ENCODE measurements at regions not wholly inside any gene's neighbourhood (a gene's known extent, or its start where the extent isn't known, plus 50 kb on each side); places are given as distances from the start of the nearest gene placed in this dataset.

GRCh38 chrX:113275804-113276203 is 435.2 kb upstream of the AMOT start:
- no peak overlapping the region for H3K4me3 Mint-ChIP-seq
- Histone ChIP-seq H3K4me1 (ENCODE audit: control insufficient read depth in 1 of 2, extremely low read depth in 1 of 2, insufficient read depth in 2 of 2, low read length in 2 of 2) (peaks cover 0 to 2% of the 10 kb centered on the region in 2 experiments), H3K27me3 (replicated peaks in 1 of 2; ENCODE audit: control insufficient read depth in 2 of 2, extremely low read depth in 1 of 2, insufficient read depth in 2 of 2, low read length in 1 of 2) (no peaks in the 10 kb centered on the region), H3K27ac (ENCODE audit: low read length) (no peak overlapping the region), H3K4me3 (ENCODE audit: control insufficient read depth in 1 of 2, extremely low read depth in 1 of 2, low read length in 1 of 2) (no peak overlapping the region), H3K9me3 (no peaks in the 10 kb centered on the region), H3K36me3 (ENCODE audit: control insufficient read depth in 2 of 2, extremely low read depth in 1 of 2, insufficient read depth in 1 of 2, low read length in 1 of 2) (no peaks in the 10 kb centered on the region)
- ChIA-PET CTCF (no interaction called here), POLR2A (no interaction called here)
- H3K4me1 Mint-ChIP-seq = no peaks in the 10 kb centered on the region
- ATAC-seq (replicated peaks in 1 of 4) = no peak
- H3K27me3 Mint-ChIP-seq = peaks cover 0 to 8% of the 10 kb centered on the region in 2 donors
- H3K9me3 Mint-ChIP-seq = peaks cover 0 to 4% (median 3%) of the 10 kb centered on the region in 3 donors
- WGBS (ENCODE audit: insufficient coverage) = no CpG with 5 or more reads among the region's 2 CpGs
- H3K36me3 Mint-ChIP-seq = no peaks in the 10 kb centered on the region
- H3K27ac Mint-ChIP-seq = no peak overlapping the region
- DNase-seq = no peak

GRCh38 chrX:113274791-113275190 is 434.2 kb upstream of the AMOT start:
- ChIA-PET POLR2A (no interaction called here), CTCF (no interaction called here)
- H3K4me3 ChIP-seq (ENCODE audit: control insufficient read depth in 1 of 2, extremely low read depth in 1 of 2, low read length in 1 of 2) = no peak overlapping the region
- H3K27me3 Mint-ChIP-seq = peaks cover 0 to 8% of the 10 kb centered on the region in 2 donors
- no peaks in the 10 kb centered on the region for H3K4me1 Mint-ChIP-seq
- H3K27me3 ChIP-seq (replicated peaks in 1 of 2; ENCODE audit: control insufficient read depth in 2 of 2, extremely low read depth in 1 of 2, insufficient read depth in 2 of 2, low read length in 1 of 2) = no peaks in the 10 kb centered on the region
- H3K4me1 ChIP-seq (ENCODE audit: control insufficient read depth in 1 of 2, extremely low read depth in 1 of 2, insufficient read depth in 2 of 2, low read length in 2 of 2) = peaks cover 0 to 2% of the 10 kb centered on the region in 2 experiments
- no peak overlapping the region for H3K4me3 Mint-ChIP-seq
- no peak for ATAC-seq (replicated peaks in 1 of 4)
- H3K27ac Mint-ChIP-seq = no peak overlapping the region
- no peak for DNase-seq
- no peaks in the 10 kb centered on the region for H3K9me3 ChIP-seq
- peaks cover 0 to 4% (median 3%) of the 10 kb centered on the region in 3 donors for H3K9me3 Mint-ChIP-seq
- H3K27ac ChIP-seq (ENCODE audit: low read length) = no peak overlapping the region
- WGBS (ENCODE audit: insufficient coverage) = no CpG with 5 or more reads among the region's 1 CpG
- no peaks in the 10 kb centered on the region for H3K36me3 Mint-ChIP-seq
- no peaks in the 10 kb centered on the region for H3K36me3 ChIP-seq (ENCODE audit: control insufficient read depth in 2 of 2, extremely low read depth in 1 of 2, insufficient read depth in 1 of 2, low read length in 1 of 2)

GRCh38 chrX:113274345-113274744 is 433.7 kb upstream of the AMOT start:
- Mint-ChIP-seq H3K4me3 (no peak overlapping the region), H3K27ac (no peak overlapping the region), H3K4me1 (no peaks in the 10 kb centered on the region), H3K9me3 (peaks cover 0 to 4% (median 3%) of the 10 kb centered on the region in 3 donors), H3K36me3 (no peaks in the 10 kb centered on the region), H3K27me3 (peaks cover 0 to 8% of the 10 kb centered on the region in 2 donors)
- Histone ChIP-seq H3K36me3 (ENCODE audit: control insufficient read depth in 2 of 2, extremely low read depth in 1 of 2, insufficient read depth in 1 of 2, low read length in 1 of 2) (no peaks in the 10 kb centered on the region), H3K27ac (ENCODE audit: low read length) (no peak overlapping the region), H3K27me3 (replicated peaks in 1 of 2; ENCODE audit: control insufficient read depth in 2 of 2, extremely low read depth in 1 of 2, insufficient read depth in 2 of 2, low read length in 1 of 2) (no peaks in the 10 kb centered on the region), H3K9me3 (no peaks in the 10 kb centered on the region), H3K4me3 (ENCODE audit: control insufficient read depth in 1 of 2, extremely low read depth in 1 of 2, low read length in 1 of 2) (no peak overlapping the region), H3K4me1 (ENCODE audit: control insufficient read depth in 1 of 2, extremely low read depth in 1 of 2, insufficient read depth in 2 of 2, low read length in 2 of 2) (peaks cover 0 to 2% of the 10 kb centered on the region in 2 experiments)
- no peak for ATAC-seq (replicated peaks in 1 of 4)
- ChIA-PET CTCF (no interaction called here), POLR2A (no interaction called here)
- no peak for DNase-seq
- WGBS (ENCODE audit: insufficient coverage) = no CpG with 5 or more reads among the region's 5 CpGs

- no peaks in the 10 kb centered on the region for H3K27me3 ChIP-seq (replicated peaks in 1 of 2; ENCODE audit: control insufficient read depth in 2 of 2, extremely low read depth in 1 of 2, insufficient read depth in 2 of 2, low read length in 1 of 2)
- H3K9me3 ChIP-seq = no peaks in the 10 kb centered on the region
- no peak for DNase-seq
- ATAC-seq (replicated peaks in 1 of 4) = no peak
- Mint-ChIP-seq H3K36me3 (no peaks in the 10 kb centered on the region), H3K27ac (no peak overlapping the region), H3K27me3 (peaks cover 0 to 4% of the 10 kb centered on the region in 2 donors), H3K4me1 (no peaks in the 10 kb centered on the region), H3K4me3 (no peak overlapping the region), H3K9me3 (no peaks in the 10 kb centered on the region)
- H3K4me1 ChIP-seq (ENCODE audit: control insufficient read depth in 1 of 2, extremely low read depth in 1 of 2, insufficient read depth in 2 of 2, low read length in 2 of 2) = no peaks in the 10 kb centered on the region
- no peaks in the 10 kb centered on the region for H3K36me3 ChIP-seq (ENCODE audit: control insufficient read depth in 2 of 2, extremely low read depth in 1 of 2, insufficient read depth in 1 of 2, low read length in 1 of 2)
- H3K27ac ChIP-seq (ENCODE audit: low read length) = no peak overlapping the region
- ChIA-PET CTCF (interaction anchor here in 1 of 2 donors (0.6 kb wide), 1 partner anchor 91 kb away, joined by 3 read pairs; no protein-coding TSS in a partner anchor), POLR2A (no interaction called here)
- H3K4me3 ChIP-seq (ENCODE audit: control insufficient read depth in 1 of 2, extremely low read depth in 1 of 2, low read length in 1 of 2) = no peak overlapping the region
Measured at GRCh38 chrX:113269203-113269602, 428.6 kb upstream of the AMOT start.

- H3K36me3 Mint-ChIP-seq = no peaks in the 10 kb centered on the region
- H3K27me3 Mint-ChIP-seq = no peaks in the 10 kb centered on the region
- CTCF ChIA-PET = no interaction called here
- Histone ChIP-seq H3K4me3 (ENCODE audit: control insufficient read depth in 1 of 2, extremely low read depth in 1 of 2, low read length in 1 of 2) (no peak overlapping the region), H3K9me3 (no peaks in the 10 kb centered on the region), H3K4me1 (ENCODE audit: control insufficient read depth in 1 of 2, extremely low read depth in 1 of 2, insufficient read depth in 2 of 2, low read length in 2 of 2) (no peaks in the 10 kb centered on the region), H3K27me3 (replicated peaks in 1 of 2; ENCODE audit: control insufficient read depth in 2 of 2, extremely low read depth in 1 of 2, insufficient read depth in 2 of 2, low read length in 1 of 2) (no peaks in the 10 kb centered on the region), H3K36me3 (ENCODE audit: control insufficient read depth in 2 of 2, extremely low read depth in 1 of 2, insufficient read depth in 1 of 2, low read length in 1 of 2) (no peaks in the 10 kb centered on the region), H3K27ac (ENCODE audit: low read length) (no peak overlapping the region)
- no peaks in the 10 kb centered on the region for H3K9me3 Mint-ChIP-seq
- POLR2A ChIA-PET = no interaction called here
- ATAC-seq (replicated peaks in 1 of 4) (no peak), DNase-seq (no peak)
- no peak overlapping the region for H3K27ac Mint-ChIP-seq
- no CpG with 5 or more reads among the region's 3 CpGs for WGBS (ENCODE audit: insufficient coverage)
- no peaks in the 10 kb centered on the region for H3K4me1 Mint-ChIP-seq
- H3K4me3 Mint-ChIP-seq = no peak overlapping the region
Measured at GRCh38 chrX:113260474-113260873, 419.8 kb upstream of the AMOT start.

GRCh38 chrX:113222305-113222704 is 381.7 kb upstream of the AMOT start:
- no peaks in the 10 kb centered on the region for H3K9me3 ChIP-seq
- no peak overlapping the region for H3K4me3 ChIP-seq (ENCODE audit: control insufficient read depth in 1 of 2, extremely low read depth in 1 of 2, low read length in 1 of 2)
- DNase-seq (no peak), ATAC-seq (replicated peaks in 1 of 4) (no peak)
- Mint-ChIP-seq H3K9me3 (peaks cover 0 to 3% (median 0%) of the 10 kb centered on the region in 3 donors), H3K27me3 (peaks cover 0 to 11% of the 10 kb centered on the region in 2 donors), H3K36me3 (no peaks in the 10 kb centered on the region), H3K4me3 (no peak overlapping the region), H3K27ac (no peak overlapping the region), H3K4me1 (no peaks in the 10 kb centered on the region)
- no peaks in the 10 kb centered on the region for H3K36me3 ChIP-seq (ENCODE audit: control insufficient read depth in 2 of 2, extremely low read depth in 1 of 2, insufficient read depth in 1 of 2, low read length in 1 of 2)
- no peak overlapping the region for H3K27ac ChIP-seq (ENCODE audit: low read length)
- no CpG with 5 or more reads among the region's 3 CpGs for WGBS (ENCODE audit: insufficient coverage)
- CTCF ChIA-PET = no interaction called here
- POLR2A ChIA-PET = no interaction called here
- no peaks in the 10 kb centered on the region for H3K27me3 ChIP-seq (replicated peaks in 1 of 2; ENCODE audit: control insufficient read depth in 2 of 2, extremely low read depth in 1 of 2, insufficient read depth in 2 of 2, low read length in 1 of 2)
- no peaks in the 10 kb centered on the region for H3K4me1 ChIP-seq (ENCODE audit: control insufficient read depth in 1 of 2, extremely low read depth in 1 of 2, insufficient read depth in 2 of 2, low read length in 2 of 2)

GRCh38 chrX:113212052-113212451 is 371.4 kb upstream of the AMOT start:
- H3K36me3 ChIP-seq (ENCODE audit: control insufficient read depth in 2 of 2, extremely low read depth in 1 of 2, insufficient read depth in 1 of 2, low read length in 1 of 2) = no peaks in the 10 kb centered on the region
- Mint-ChIP-seq H3K4me1 (no peaks in the 10 kb centered on the region), H3K4me3 (no peak overlapping the region), H3K36me3 (no peaks in the 10 kb centered on the region), H3K27ac (no peak overlapping the region), H3K9me3 (peaks cover 0 to 4% (median 0%) of the 10 kb centered on the region in 3 donors), H3K27me3 (peaks cover 0 to 23% of the 10 kb centered on the region in 2 donors)
- CTCF ChIA-PET = no interaction called here
- H3K4me3 ChIP-seq (ENCODE audit: control insufficient read depth in 1 of 2, extremely low read depth in 1 of 2, low read length in 1 of 2) = no peak overlapping the region
- ATAC-seq (replicated peaks in 1 of 4) = no peak
- H3K9me3 ChIP-seq = no peaks in the 10 kb centered on the region
- no peak for DNase-seq
- H3K4me1 ChIP-seq (ENCODE audit: control insufficient read depth in 1 of 2, extremely low read depth in 1 of 2, insufficient read depth in 2 of 2, low read length in 2 of 2) = no peaks in the 10 kb centered on the region
- POLR2A ChIA-PET = no interaction called here
- 77% methylated on average over 6 of the region's 9 CpGs for WGBS (ENCODE audit: insufficient coverage)
- H3K27ac ChIP-seq (ENCODE audit: low read length) = no peak overlapping the region
- H3K27me3 ChIP-seq (replicated peaks in 1 of 2; ENCODE audit: control insufficient read depth in 2 of 2, extremely low read depth in 1 of 2, insufficient read depth in 2 of 2, low read length in 1 of 2) = no peaks in the 10 kb centered on the region
